ENCODE measurements at regions not wholly inside any gene's neighbourhood (a gene's known extent, or its start where the extent isn't known, plus 50 kb on each side); places are given as distances from the start of the nearest gene placed in this dataset.
"Not testable (repeated sequence)": the region's sequence is repeated elsewhere in the genome, so short reads cannot be mapped to it uniquely, and the experiment has no call there.

DNA sequence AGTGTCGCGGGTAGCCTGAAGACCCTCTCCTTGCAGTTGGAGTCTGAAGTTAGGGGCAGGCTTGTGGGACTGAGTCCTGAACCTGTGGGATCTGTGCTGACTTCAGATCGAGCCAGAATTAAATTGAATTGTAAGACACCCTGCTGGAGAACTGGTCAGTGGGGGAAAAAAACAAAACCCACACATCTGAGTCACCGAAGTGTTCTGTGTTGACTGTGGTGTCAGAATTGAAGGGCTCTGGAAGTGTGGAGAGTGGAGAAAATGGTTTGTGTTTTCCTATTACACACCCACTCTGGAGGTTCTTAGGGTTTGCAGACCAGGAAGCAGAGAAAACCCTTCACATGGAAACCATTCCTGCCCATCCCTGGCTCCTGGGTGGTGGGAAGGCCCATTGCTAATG is 209.5 kb upstream of the GALNT2 start:
- no peak for DNase-seq (ENCODE audit: low spot score)

DNA sequence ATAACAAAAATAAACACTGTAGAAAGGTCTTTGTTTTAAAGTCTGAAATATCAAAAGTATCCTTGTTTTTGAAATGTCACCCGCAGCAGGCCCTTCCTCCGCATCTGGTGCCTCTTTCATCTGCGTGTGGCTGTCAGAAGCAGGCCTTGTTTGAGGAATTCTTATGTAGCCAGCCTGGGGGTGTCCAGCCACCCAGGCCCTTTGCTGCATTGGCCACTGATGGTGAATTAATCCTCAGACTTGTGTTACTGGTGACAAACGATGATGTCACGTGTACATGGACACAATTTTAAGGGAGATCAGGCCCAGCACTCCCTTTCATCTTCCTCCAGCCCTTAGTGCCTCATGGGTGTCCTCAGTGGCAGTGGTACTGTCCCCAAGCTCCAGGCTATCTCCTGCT is 208.0 kb upstream of the GALNT2 start:
- DNase-seq (ENCODE audit: low spot score) = no peak

DNA sequence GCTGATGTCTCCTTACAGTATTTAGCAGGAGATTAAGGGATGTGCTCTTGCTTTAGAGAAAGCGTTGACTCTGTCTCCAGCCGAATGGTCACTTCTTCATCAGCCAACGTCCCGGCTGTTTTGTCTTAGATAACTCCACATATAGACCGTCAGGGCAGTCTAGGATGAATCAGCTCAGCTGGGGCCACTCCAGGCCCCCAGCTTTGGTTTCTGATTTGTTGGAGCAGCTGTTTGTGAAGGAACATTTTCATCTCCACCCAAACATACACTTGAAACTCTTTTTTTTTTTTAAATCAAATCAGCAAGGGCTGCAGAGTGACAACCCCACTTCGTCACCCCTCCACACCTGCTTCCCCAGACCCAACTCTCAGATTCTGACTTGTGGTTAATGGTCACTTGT is 206.1 kb upstream of the GALNT2 start:
- DNase-seq (ENCODE audit: low spot score) = no peak

DNA sequence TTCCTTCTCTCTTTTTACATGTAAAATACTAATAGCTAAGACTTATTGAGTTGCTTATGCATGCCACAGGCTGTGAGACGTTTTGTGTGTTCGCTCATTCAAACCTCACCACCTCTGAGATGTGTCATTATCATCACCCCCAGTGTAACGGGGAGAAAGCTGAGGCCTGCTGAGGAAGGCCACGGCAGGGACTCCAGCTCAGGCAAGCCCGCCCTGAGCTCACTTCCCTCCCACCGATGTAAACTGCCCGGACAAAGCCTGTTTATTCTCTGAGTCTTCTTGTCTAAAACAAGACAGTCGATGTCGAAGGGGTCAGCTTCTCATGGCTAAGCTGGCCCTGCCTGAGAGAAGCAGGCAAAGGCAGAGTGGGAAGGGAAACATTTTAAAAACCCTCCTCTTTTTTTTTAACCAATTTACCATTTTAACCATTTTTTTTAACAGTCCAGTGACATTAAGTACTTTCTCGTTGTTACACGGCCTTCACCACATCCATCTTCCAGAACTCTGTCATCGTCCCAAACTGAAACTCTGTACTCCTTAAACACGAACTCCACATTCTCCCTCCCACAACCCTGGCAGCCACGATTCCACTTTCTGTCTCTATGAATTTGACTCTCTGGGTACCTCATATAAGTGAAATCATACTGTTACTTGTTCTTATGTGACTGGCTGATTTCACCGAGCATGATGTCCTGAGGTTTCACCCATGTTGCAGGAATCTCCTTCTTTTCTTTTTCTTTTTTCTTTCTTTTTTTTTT is 204.8 kb upstream of the GALNT2 start:
- DNase-seq (ENCODE audit: low spot score) = no peak

DNA sequence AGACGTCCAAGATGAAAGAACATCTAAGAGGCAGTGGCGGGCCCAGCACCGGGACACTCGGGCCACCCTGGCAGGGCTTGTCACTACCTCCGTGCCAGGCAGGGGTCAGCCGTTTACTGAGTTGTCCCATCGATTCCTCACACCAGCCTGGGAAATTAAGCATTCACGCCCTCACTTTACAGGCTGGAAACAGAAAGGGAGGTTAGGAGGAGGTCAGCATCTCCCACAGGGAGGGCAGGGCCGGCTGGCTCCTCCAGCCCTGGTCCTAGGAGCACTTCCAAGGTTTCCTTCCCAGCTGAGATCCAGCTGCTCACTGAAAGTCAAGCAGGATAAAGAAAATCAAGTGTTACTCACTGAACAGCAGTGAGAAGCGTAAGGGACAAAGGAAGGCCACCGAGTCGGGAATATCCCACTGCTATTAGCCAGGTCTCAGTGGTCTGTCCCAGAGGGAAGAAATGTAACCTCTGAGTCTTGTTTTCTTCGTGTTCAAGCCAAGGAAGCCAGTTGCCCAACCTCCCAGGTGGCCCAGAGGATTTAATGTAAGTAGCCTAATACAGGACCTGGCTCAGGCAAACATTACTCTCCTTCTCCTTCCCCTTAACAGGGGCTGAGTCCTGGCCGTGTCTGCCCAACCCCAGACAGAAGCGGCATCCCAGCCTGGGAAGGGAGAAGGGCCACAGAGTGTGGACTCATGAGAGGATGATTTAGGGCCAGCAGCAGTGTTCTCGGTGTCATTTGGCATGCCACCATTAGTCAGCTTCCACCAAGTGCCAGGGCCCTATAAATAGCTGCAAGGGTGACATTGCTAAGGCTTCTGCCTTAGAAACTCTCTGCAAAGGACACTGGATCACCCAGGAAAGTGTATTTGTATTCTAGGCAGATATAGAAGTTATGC is 203.1 kb upstream of the GALNT2 start:
- DNase-seq (ENCODE audit: low spot score) = no peak

DNA sequence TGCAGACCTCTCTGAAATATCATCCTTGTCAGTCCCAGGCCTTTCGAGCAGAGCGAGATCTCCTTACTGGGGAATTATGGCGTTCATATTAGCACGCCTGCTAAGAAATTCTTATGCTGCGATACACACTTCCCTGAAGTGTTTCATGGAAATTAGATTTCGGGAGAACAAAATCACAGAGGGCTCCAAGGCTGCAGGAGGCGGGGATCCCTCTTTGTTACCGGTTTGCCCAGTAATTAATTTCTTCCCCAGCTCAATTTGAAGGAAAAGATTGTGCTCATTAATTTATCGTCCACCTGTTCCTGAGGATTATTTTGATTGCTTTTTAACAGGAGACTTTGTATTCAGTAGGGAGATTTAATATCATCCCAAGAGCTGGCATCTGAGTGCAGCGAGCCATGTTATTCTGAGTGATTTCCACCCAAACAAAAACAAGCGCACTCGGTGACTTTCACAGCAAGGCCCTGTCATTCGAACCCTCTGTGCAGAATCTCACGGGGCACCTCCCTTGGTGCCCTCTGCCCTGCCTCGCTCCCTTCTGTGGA is 202.3 kb upstream of the GALNT2 start:
- DNase-seq (ENCODE audit: low spot score) = no peak

DNA sequence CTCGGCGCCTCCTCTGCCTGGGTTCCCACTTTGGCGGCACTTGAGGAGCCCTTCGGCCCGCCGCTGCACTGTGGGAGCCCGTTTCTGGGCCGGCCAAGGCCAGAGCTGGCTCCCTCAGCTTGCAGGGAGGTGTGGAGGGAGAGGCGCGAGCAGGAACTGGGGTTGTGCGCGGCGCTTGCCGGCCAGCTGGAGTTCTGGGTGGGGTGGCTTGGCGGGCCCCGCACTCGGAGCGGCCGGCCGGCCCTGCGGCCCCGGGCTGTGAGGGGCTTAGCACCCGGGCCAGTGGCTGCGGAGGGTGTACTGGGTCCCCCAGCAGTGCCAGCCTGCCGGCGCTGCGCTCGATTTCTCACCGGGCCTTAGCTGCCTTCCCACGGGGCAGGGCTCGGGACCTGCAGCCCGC is 201.7 kb upstream of the GALNT2 start:
- DNase-seq (ENCODE audit: low spot score) = not testable (repeated sequence)

DNA sequence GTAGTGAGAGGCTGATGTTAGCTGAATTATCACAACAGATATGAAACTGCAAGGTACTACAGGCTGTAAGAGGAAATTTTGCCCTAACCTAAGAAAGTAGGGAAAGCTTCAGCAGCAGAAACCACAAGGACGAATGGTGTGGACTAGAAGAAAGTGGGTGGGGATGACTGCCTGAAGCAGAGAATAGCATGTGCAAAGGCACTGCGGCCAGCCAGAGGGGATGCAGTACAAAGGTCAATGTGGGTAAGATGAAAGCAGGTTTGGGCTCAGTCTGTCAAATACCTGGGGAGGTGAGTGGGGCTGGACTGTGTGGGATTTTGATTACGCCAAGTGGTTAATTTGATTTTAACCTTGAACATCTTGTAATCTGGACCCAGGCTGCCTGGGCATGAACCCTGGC is 199.3 kb upstream of the GALNT2 start:
- no peak for DNase-seq (ENCODE audit: low spot score)

DNA sequence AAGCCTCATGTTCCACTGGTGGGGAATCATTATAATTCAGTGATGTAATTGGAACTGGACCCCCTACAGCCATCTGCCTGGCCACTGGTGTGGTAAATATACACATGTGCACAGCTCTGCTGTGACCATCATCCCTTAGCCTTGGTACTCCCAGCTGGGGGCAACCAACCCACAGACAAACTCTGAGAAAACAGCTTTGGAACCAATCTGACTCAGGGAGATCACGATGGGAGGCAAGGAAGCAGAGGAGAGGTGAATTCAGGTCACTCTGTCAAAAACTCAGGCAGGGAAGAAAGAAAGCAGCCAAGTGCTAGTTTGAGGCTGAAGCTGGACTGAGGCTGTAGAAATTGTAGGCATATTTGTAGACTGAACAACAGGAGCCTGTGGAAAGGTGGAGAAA is 197.8 kb upstream of the GALNT2 start:
- no peak for DNase-seq (ENCODE audit: low spot score)

DNA sequence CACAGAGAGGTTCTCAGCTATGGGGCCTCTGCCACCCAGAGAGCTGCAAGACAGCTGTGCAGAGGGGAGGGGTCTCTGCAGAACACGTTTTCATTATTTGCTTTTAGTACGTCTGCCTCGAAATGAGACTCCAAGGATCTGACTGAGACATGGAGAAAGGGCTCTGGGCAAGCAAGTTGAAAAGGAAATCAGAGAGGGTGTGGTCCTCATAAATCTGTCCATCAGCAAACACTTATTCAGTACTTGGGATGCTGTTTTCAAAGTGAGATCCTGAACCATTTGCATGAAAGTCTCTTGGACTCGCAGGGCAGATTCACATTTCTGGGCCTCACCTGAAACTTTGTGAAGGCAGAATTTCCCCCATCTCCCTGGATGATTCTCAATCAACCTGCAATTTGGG is 197.4 kb upstream of the GALNT2 start:
- no peak for DNase-seq (ENCODE audit: low spot score)

DNA sequence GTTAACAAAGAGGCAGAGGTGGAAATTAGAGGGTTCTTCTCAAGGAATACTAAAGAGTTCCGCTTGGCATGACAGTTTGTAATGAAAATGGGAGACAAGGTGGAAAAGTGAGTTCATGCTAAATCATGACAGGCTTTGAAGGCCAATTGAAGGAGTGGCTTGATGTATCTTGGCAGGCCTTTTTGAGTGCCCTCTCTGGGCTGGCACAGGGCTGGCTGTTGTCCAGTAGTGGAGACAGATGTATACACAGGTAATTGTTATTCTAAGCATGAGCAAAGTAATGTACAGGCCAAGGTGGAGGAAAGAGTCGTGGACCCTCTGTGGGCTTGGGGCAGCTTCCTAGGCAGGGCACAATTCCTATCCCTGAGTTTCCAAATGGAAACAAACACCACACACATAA is 196.7 kb upstream of the GALNT2 start:
- no peak for DNase-seq (ENCODE audit: low spot score)

DNA sequence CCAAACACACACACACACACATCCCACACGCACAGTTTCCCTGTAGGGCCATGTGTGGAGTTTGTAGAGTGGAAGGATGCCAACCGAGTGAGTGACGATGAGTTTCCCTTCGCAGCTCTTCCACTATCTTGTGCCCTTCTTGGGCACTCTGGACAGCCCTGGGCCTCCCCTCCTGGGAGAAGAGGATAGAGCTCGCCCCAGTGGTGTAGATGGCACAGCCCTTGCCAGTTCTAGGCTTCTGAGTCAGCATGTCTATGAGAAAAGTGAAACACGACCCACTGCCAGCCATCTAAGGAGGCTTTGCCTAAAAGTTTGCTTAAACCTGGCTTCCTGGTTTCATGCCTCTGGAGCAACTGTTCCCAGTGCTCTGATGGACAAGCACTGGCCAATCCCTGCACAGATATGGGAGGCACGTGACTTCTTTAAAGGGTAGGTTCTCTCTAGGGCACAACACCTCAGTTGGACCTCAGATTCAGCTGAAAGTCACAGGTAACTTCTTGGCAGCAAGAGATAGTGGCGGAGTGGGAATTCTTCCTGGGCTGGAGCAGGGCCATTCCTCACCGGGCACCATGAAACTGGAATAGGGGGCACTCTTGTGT is 195.9 kb upstream of the GALNT2 start:
- no peak for DNase-seq (ENCODE audit: low spot score)

DNA sequence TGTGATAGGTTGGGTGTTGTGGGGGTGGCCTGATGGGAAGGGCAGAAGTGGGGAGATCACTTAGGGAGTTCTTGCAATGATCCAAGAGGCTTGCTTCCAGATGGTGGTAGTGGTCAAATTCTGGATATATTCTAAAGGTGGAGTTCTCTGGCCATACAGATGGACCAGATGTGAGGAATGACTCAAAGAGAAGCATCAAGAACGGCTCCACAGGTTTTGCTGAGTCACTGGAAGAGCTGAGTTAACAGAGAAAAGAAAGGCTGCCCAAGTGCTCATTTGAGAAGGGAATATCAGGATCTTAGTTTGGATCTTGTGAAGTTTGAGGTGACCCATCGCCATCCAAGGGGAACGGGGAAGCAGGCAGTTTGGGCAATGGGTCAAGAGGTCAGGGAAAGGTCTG is 192.9 kb upstream of the GALNT2 start:
- DNase-seq (ENCODE audit: low spot score) = no peak

DNA sequence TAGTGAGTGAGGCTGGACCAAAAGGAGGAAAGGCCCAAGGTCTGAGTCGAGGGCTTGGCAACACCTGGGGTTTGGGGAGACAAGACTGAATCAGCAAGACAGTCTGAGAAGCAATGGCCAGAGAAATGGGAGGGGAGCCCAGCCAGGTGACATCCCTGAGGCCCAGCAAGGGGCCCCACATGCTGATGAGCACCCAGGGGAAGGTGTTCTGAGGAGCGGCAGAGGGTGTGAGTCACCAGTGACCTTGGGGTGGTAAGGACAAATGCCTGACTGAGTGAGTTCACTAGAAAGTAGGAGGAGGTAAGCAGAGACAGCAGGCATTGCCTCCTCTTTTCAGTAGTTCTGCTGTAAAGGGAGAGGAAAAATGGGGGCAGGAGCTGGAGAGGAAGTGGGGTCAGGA is 192.4 kb upstream of the GALNT2 start:
- no peak for DNase-seq (ENCODE audit: low spot score)

DNA sequence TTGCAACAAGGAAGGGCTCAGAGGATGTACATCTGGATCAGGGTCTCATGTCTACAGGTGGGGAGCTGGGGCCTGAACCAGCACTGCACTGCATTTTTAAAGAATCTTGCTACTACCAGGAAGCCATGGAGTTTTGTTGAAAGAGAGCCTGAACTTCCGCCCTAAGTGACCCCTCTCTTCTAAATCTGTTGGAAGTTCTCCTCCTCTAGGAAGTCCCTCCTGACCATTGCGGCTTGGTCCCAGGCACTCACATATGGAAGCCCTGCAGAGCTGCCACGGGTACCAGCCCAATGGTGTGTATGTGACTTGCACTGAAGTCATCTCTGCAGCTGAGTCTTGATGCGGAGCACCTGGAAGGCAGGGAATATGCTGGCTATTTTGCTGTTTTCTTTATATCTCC is 192.0 kb upstream of the GALNT2 start:
- DNase-seq (ENCODE audit: low spot score) = no peak

DNA sequence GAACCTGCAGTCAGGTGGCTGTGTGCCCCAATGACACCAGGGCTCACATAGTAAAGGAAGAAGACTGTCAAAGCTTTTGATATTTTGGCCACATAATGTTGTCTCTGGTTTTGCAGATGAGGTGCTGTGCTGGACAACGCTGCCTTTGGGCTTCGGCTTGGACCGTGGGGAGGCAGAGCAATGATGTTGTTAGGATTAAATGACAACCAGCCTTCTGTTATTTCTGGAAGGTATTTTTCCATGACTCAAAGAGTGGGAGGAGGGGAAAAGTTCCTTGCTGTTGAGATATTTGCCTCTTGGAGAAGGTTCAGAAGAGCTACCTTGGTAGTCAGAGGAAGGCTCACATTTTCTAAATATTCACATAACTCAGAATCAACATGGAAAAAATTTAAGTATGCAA is 187.3 kb upstream of the GALNT2 start:
- DNase-seq (ENCODE audit: low spot score) = no peak

DNA sequence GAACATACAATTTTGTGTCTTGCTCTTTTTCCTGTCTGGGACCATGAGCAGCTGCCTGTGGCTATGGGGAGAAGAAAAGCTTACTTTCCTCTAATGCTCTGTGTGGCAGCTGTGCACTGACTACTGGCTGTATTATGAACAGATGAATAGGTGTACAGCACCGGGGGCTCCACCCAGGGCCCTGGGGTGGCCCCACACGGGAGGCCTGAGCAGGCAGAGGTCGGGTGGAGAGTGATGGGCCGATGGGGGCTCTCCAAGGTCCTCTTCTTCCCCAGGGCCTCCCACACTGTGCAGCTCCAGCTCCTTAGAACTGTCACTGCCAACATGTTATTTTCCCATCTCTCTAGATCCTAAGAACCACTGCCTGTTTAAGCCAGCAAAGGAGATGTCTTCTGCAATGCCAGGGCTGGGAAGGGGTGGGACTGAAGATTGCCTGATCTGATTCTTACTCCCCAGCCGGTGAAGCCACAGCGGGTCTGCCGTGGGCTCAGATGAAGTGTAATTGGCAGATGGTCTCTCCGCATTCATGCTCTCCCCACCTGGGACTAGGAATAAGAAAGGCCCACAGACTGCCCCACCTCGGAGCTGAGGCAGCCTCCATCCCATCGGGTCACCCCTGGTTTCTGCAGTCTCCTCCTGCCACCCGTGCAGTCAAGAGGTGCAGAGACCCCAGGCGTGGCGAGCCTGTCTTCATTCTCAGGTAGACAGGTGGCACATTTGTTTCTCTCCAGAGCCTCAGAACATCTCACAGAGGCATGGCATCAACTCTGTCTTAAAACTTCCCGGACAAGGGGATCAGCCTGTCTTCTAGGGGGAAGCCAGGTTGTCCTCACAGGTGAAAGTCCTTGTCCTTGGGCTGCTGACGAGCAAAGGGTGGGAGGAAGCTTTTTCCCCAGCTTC is 186.5 kb upstream of the GALNT2 start:
- no peak for DNase-seq (ENCODE audit: low spot score)

DNA sequence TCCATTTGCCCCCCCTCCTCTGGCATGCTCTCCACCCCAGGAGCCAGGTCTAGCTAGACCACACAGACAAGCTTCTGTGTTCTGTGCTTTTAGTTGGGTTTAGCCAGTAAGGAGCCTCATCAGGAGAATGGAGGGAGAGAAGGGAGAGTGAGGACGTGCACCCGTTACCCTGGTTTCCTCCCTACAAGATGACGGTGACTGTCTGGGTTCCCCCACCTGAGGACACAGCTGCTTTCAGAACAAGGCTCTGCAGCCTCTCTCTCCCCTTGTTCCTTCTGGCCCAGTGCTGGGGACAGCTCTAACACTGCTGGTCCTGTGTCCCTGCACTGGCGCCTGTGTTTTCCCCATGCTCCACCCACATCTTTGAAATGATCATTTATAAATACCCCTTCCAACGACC is 184.4 kb upstream of the GALNT2 start:
- DNase-seq (ENCODE audit: low spot score) = no peak

DNA sequence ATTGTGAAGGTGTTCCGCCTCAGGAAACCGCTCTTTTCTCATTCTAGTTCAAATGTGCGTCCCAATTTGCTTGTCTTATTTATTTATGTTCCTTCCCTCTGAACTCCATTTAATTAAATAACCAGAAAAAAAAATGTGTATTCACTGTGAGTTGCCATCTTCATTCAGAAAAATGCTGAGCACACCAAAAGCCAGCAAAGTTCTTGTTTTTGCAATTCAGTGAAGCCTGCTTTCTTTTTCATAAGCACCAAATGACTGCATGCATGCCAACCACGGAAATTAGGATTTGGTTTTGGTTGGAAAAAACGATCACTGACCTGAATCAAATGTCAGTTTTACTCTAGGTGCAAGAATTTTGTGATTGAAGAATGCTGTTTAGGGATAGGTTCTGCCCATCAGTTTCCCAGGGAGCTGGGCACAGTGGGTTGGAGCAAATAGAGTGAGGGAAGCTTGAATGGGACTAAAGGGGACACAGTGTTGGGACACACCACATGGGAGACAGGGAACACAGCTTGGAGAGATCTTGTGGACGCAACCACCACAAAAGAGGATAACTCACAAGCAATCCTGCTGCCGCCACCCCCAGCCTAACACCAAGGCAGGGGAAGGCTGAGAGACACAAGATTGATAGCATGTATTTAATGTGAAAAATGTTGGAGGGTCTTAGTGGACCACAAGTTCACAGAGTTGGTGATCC is 183.4 kb upstream of the GALNT2 start:
- DNase-seq (ENCODE audit: low spot score) = no peak

DNA sequence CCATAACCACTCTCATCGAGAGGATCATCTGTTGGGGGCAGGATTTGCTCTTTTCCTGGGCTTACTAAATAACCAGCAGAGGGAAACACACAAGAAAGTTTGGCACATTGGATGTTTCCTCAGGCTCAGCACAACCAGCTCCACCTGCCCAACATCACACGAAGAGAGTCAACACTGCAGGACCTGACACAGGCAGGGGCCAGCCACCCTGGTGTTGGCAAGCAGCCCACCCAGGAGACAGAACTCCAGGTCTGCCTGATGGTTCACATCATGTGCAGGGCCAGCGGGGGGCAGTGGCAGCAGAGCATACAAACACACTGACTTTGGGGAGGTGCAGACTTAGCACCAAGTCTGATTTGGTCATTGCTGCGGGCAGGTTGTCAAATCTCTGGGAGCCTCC is 182.3 kb upstream of the GALNT2 start:
- no peak for DNase-seq (ENCODE audit: low spot score)
